H54 (cell line): ENCODE measurements at regions not wholly inside any gene's neighbourhood (a gene's known extent, or its start where the extent isn't known, plus 50 kb on each side); places are given as distances from the start of the nearest gene placed in this dataset.
"Not testable (repeated sequence)": the region's sequence is repeated elsewhere in the genome, so short reads cannot be mapped to it uniquely, and the experiment has no call there.

Source experiments
- DNase-seq: peaks from one replicate; pipeline ENCODE4 v3.0.0; 2011; ENCODE audit warnings: low spot score, mixed read lengths; ENCODE audit not compliant: insufficient read length
- FAIRE-seq: peaks from 3 replicates; lab custom pipeline; 2011; peaks lifted over from hg19 to GRCh38; lab: Jason Lieb, UNC
- POLR2A ChIP-seq: IDR thresholded peaks from 2 replicates; pipeline ENCODE4 v1.6.1; 2011; ENCODE audit warnings: low read depth, mild to moderate bottlenecking, low read length

- TF ChIP-seq POLR2A: no peak
- DNase-seq (no peak), FAIRE-seq (no peak)
Observed at GRCh38 chr5:135776457-135776856, 58.0 kb upstream of the SLC25A48 start.

GRCh38 chr5:135761746-135762145 lies 72.7 kb upstream of the SLC25A48 start:
- DNase-seq (no peak), FAIRE-seq (no peak)
- TF ChIP-seq POLR2A: no peak

GRCh38 chr5:135759149-135759784 lies 75.2 kb upstream of the SLC25A48 start:
- DNase-seq (no peak), FAIRE-seq (no peak)
- no peak for TF ChIP-seq POLR2A

GRCh38 chr5:135753990-135754389 lies 80.5 kb upstream of the SLC25A48 start:
- no peak for FAIRE-seq
- TF ChIP-seq POLR2A: no peak

GRCh38 chr5:135750506-135750905 lies 84.0 kb upstream of the SLC25A48 start:
- no peak for DNase-seq
- no peak for FAIRE-seq
- TF ChIP-seq POLR2A: no peak

More at GRCh38 chr5:135753990-135754389, 80.5 kb upstream of the SLC25A48 start:
- no peak for DNase-seq

GRCh38 chr5:135747824-135748223 lies 86.6 kb upstream of the SLC25A48 start:
- TF ChIP-seq POLR2A: no peak
- FAIRE-seq: no peak
- no peak for DNase-seq

- no peak for FAIRE-seq
- DNase-seq: no peak
Observed at GRCh38 chr5:135745897-135746500, 88.5 kb upstream of the SLC25A48 start.

GRCh38 chr5:135743705-135744411 lies 90.6 kb upstream of the SLC25A48 start:
- FAIRE-seq: no peak
- no peak for DNase-seq
- TF ChIP-seq POLR2A: no peak

More at GRCh38 chr5:135745897-135746500, 88.5 kb upstream of the SLC25A48 start:
- no peak for TF ChIP-seq POLR2A

GRCh38 chr5:135743181-135743580 lies 91.3 kb upstream of the SLC25A48 start:
- no peak for TF ChIP-seq POLR2A
- DNase-seq: no peak
- no peak for FAIRE-seq

GRCh38 chr5:135742240-135742639 lies 92.2 kb upstream of the SLC25A48 start:
- not testable (repeated sequence) for DNase-seq, FAIRE-seq

GRCh38 chr5:135741040-135741439 lies 93.4 kb upstream of the SLC25A48 start:
- FAIRE-seq (no peak), DNase-seq (no peak)
- TF ChIP-seq POLR2A: no peak

- FAIRE-seq: no peak
- TF ChIP-seq POLR2A: no peak
Observed at GRCh38 chr5:135740475-135740874, 94.0 kb upstream of the SLC25A48 start.

GRCh38 chr5:135739383-135739981 lies 95.0 kb upstream of the SLC25A48 start:
- TF ChIP-seq POLR2A: no peak
- DNase-seq: no peak
- FAIRE-seq: no peak

More at GRCh38 chr5:135740475-135740874, 94.0 kb upstream of the SLC25A48 start:
- no peak for DNase-seq

GRCh38 chr5:135738564-135738875 lies 95.9 kb upstream of the SLC25A48 start:
- DNase-seq (no peak), FAIRE-seq (no peak)
- TF ChIP-seq POLR2A: no peak
